ENCODE measurements at regions not wholly inside any gene's neighbourhood (a gene's known extent, or its start where the extent isn't known, plus 50 kb on each side); places are given as distances from the start of the nearest gene placed in this dataset.
"Not testable (repeated sequence)": the region's sequence is repeated elsewhere in the genome, so short reads cannot be mapped to it uniquely, and the experiment has no call there.

DNA sequence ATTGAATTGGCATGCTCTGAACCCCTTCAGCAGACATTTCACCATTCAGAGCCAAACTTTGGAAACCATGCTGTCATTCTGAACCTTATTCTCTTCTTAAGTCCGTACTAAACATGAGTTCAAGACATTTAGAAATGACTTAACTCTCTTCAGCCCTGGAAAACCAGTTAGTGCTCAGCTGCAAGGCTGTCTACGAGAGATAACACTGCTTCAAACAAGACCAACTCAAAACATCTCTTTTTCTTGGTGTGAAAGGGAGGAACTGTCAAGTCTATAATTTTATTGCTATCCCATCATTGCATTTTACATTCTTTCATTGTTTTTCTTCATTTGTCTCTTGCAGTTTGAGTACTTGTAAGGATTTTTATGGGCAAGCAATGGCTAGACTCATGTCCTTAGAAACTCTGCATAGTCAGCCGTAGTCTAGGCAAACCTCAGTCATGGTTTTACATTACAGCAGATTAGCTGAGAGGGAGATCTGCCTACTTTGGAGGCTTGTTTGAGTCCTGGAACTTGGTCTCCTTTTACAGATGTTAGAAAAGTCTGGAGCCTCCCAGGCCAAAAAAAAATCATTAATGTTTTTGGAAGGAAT, 120.6 kb upstream of the JADE1 start:
- no peak for DNase-seq (ENCODE audit: low read depth, low spot score)

DNA sequence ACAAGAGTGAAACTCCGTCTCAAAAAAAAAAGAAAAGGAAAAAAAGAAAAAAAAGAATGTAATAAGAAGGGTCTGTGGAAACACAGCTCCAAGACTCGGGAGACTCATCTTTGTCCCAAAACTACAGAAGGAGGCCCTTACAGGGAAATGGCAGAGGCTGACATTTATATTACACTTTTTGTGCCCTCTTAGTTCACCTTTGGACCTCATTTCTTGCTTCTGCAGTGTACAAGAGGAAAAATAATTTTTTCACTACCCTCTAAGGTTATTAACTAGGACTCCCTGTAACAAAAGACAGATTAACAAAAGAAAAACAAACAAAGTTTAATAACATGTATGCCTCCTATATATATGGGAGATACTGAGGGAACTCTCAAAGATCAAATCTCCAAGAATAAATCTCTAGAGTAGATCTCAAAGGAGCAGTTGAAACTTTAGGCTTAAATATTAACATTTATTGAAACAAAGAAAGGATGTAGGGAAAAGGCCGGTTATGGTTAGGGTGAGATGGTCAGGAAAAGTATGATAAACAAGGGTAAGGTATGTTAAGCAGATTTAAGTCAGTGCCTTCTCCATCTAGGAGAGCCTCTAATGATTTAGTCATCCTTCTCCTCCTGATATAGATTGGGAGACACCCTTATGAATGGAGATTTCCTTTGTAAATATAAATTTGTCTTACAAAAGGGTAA, 121.3 kb upstream of the JADE1 start:
- DNase-seq (ENCODE audit: low read depth, low spot score), result no peak

DNA sequence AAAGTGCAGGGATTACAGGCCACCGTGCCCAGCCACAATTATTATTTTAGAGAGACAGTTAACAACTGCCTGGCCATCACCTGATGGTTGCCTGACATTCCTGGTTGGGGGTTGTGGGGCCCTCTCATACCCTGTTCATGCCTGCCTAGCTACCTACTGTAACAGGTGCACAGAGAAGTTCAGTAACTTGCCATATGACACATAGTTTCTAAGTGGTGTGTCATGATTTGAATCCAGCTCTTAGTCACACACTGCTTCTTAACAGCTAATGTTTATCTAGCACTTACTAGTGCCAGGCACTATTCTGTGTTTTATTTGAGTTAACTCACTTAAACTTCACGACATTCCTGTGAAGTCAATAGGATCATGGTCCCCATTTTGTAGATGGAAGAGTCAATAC, 122.7 kb upstream of the JADE1 start:
- no peak for DNase-seq (ENCODE audit: low read depth, low spot score)

DNA sequence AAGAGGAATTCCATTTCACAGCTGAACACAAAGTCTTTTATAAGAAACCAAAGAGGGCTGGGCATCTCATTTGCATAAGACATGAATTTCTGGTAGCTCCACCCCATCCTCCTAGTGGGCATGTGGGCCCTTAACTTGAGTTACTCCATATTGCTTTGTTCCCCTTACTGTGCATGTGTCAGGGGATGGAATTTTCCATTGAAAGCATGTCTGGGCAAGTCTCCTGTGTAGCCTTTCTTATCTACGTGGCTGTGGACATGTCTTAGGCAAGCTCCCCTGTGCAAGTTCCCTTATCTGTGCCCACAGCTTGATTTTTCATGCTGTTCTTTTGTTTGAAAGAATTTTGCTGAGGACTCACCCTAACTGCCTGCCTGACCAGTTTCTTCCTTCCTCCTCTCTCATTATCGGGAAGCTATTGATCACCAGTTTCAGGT, 123.5 kb upstream of the JADE1 start:
- DNase-seq (ENCODE audit: low read depth, low spot score), result no peak

DNA sequence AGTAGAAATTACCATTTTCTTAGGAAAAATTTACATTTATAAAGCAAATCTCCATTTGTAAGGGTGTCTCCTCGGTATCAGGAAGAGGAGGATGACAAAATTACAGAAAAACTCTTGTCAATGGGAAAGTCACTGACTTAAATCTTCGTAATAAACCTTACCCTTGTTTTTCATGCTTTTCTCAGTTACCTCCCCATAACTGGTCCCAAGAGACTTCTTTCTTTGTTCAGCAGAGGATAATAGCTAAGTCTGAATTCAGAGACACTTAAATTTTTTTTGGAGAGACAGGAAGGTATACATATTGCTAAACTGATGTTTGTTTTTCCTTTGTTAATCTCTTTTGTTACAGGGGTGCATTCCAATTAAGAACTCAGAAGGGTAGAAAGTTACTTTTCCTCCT, 125.5 kb upstream of the JADE1 start:
- no peak for DNase-seq (ENCODE audit: low read depth, low spot score)

DNA sequence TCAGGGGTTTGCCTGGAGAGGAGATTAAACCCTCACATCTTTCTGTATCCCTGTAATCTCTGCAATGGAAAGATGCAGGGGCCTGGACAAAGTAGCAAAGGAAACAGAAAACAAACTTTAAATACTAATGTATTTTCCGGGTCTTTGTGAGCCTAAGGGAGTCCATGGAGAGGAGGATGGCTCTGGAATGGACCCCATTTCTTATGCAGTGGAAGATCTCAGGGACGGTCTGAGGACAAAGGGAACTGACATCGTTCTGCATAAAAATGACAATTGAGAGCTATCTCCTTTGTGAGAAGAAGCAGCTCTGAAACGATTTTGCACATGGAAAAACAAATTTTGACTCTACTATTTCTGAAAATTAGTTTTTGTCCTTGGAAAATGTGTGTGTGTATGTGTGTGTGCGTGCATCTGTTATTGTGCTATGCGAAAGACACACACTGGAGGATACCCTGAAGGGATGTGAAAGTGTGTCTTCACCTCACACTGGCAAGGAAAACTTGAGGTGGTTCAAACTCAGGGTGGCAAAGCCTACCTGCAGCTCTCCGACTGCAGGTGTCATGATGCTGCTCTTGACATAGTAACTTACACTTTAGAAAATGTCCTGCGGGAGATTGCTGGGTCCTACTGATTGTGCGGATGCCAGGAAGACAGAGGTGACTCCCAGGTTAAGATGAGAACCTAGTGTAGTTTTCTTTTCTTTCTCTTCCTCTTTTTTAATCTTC, 126.4 kb upstream of the JADE1 start:
- DNase-seq (ENCODE audit: low read depth, low spot score), result no peak

DNA sequence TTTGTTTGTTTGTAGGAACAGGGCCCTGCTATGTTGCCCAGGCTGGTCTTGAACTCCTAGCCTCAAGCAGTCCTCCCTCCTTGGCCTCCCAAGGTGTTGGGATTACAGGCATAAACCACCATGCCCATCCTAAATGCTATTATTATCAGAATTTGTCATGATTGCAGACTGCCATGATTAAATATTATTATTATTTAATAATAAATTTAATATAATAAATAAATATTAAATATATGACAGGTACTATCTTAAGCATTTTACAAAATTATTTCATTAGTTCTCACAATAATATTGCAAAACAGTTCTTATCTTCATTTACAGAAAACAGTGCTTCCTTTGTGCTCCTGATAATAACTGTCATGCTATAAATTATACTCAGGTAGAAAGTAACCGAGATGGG, 133.4 kb upstream of the JADE1 start:
- DNase-seq (ENCODE audit: low read depth, low spot score), result no peak

DNA sequence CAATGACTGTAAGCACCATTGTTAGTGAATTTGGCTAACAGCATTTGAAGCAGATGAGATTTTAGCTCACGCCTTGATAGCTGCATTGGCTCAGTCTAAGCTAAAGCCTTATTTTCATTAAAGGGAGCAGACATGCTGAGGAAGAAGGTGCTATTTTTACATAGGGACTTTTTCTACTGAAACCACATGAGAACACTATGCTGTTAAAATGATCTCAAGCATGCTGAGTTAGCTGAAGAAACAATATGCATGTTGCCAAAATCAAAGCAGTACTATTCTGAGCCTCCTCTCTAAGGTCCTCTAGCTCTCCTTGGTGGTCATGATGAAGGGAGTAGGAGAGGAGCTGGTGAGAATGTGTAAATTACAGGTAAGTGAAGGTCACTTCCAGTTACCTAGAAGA, 134.4 kb upstream of the JADE1 start:
- DNase-seq (ENCODE audit: low read depth, low spot score), result no peak

DNA sequence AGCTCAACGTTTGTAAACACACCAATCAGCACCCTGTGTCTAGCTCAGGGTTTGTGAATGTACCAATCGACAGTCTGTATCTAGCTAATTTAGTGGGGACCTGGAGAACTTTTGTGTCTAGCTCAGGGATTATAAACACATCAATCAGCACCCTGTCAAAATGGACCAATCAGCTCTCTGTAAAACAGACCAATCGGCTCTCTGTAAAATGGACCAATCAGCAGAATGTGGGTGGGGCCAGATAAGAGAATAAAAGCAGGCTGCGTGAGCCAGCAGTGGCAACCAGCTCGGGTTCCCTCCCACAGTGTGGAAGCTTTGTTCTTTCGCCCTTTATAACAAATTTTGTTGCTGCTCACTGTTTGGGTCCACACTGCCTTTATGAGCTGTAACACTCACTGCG, 136.3 kb upstream of the JADE1 start:
- not testable (repeated sequence) for DNase-seq (ENCODE audit: low read depth, low spot score)

DNA sequence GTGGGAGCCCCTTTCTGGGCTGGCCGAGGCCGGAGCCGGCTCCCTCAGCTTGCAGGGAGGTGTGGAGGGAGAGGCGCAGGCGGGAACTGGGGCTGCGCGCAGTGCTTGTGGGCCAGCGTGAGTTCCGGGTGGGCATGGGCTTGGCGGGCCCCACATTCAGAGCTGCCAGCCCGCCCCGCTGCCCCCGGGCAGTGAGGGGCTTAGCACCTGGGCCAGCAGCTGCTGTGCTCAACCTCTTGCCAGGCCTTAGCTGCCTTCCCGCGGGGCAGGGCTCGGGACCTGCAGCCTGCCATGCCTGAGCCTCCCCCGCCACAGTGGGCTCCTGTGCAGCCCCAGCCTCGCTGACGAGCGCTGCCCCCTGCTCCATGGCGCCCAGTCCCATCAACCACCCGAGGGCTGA, 136.9 kb upstream of the JADE1 start:
- not testable (repeated sequence) for DNase-seq (ENCODE audit: low read depth, low spot score)

DNA sequence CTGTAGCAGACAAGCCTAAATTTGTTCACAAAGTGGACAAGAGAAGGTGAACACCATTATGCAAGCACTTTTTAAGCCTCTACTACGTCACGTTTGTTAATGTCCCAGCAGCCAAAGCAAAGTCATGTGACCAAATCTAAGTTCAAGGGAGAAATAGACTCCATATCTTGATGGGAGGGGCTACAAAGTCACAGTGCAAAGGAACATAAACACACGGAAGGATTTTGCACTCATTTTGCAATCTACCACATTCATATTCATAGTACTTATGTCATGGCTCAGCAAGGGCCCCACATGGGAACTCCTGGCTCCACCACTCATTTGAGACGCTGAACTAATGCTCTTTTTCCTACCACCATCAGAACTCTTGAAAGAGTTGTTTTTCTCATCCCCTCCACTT, 139.0 kb upstream of the JADE1 start:
- DNase-seq (ENCODE audit: low read depth, low spot score), result no peak

DNA sequence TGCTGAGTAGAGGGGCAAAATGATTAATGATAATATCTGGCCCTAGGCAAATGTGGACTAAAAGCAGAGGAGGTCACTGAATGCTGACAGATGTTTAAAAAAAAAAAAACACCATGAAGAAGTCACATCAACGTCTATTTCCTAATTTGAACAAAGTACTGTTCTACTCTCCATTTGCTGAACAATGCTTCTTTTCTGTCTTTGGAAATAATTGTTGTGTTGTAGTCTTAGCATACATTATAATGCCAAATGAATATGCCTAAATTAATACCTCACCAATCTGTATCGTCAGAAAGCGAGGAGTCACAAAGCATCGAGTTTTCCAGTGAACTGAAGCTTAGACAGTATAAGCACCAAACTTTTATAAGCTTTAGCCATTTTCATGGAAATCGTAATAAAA, 140.9 kb upstream of the JADE1 start:
- no peak for DNase-seq (ENCODE audit: low read depth, low spot score)

DNA sequence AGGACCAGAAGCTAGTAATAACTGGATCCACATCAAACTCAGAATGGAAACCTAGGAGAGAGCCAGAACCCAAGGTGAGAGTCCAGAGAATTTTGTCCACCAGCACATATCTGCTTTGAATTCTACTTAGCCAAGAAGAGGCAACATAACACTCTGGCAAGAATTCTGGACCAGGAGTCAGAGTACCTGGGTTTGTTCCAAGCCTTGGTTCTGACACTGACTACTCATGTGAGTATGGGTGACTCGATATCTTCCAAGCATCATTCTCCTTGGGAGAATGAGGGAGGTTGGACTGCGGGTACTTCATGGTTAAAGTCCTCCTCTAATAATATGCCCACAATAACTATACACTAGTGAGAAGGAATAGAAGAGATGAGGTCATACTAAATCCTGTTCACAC, 144.0 kb upstream of the JADE1 start:
- DNase-seq (ENCODE audit: low read depth, low spot score), result no peak

DNA sequence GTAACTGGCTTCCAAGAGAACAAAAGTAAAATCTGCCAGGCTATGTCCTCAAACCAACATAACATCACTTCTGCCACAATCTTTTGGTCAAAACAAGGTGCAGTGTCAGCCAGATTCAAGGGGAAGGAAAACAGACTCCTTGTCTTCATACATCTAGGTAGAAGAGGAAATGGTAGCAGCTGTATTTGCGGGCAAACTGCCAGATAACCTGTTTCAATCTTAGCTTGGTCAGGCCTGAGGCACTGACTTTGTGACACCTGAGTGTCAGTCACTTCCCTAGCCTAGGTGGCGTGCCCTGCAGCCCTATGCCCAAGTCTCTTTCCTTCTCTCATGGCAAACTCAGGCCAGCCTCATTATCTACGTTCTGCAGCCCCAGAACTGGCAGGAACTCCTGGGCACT, 146.2 kb upstream of the JADE1 start:
- DNase-seq (ENCODE audit: low read depth, low spot score), result no peak

DNA sequence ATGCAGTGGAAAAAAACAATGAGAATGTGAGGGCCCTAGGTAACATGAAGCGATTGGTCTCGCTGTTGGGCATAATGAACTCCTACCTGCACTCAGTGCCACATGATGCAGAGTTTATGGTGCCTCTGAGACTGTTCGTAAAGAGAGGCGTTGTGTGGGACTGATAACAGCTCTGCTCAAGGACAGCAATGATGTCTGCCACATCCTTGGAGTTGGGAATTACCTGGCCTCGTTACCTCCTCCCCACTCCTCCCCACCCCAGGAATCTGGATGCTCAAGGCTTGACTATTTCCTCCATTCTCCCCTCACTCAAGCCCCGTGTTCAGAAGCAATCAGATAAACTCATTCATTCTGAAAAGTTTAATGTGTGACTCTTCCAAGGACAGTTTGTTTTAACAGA, 148.0 kb upstream of the JADE1 start:
- DNase-seq (ENCODE audit: low read depth, low spot score), result no peak

DNA sequence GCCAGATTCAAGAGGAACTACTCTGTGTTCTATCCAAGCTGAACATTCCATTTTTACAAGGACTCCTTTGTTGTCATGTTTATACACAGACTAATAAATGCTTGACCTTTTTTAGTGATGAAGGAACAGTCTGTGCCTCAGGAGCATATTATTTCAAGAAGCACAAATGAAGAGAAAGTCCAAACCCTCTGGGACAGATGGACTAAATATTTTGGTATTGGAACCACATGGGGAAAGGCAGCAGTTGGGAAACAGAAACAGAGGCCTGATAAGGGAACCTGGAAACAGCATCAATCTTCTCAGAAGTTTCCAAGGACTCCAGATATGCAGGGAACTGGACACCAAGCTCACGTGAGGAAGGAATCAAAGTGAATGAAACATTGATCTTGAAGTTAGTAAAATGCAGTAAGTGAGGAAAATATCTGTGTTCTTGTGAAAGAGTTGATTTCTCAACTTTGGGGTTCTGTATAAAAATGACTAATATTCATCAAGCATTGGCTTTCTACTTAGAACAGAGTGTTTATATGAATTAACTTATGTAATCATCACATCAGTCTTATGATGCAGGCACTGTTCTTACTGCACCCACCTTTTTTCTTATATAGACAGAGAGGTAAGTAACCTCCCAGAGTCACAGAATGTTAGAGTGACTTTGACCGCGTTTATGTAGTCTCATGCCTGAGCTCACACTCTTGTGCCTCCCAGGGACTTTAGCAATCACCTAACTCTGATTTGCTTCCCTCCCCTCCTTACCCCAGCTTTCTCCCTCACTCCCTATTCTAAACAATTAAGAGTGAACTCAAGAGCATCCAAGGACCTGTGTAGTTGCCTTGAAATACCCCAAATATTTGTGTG, 148.9 kb upstream of the JADE1 start:
- DNase-seq (ENCODE audit: low read depth, low spot score), result no peak

DNA sequence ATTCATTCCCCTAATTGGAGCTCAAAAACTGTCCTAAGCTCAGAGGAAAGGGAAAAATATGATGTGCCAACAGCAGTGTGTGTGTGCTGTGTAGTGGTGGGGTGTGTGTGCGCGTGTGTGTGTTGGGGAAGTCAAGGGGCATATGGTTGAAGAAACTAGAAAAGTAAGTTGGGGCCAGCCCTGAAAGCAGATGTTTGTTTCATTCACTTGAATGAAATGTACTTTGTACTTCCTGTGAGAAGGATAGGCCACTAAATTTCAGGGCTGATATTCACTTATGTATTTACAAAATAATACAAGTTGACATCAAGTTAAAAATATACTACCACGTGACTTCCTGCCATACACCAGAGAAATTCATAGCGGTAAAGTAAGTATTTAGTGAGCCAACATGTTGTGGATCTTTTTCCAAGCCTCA, 151.3 kb upstream of the JADE1 start:
- DNase-seq (ENCODE audit: low read depth, low spot score), result no peak

DNA sequence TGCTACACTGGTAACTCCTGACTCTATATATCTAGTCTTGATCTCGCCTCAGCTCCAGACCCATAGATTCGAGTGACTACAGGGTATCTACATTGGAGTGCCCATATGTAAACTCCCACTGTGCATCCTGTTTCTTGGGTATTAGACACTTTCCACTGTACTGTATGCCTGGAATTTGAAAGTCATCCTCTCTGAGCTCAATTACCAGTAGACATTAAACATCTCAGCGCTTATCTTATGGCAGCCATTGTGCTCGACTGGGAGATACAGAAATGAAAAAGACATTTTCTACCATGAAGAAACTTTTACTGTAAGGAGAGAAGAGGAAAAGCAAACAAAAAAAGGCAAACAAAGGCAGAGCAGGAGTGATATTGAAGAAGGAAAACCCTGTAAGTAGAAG, 151.9 kb upstream of the JADE1 start:
- no peak for DNase-seq (ENCODE audit: low read depth, low spot score)

DNA sequence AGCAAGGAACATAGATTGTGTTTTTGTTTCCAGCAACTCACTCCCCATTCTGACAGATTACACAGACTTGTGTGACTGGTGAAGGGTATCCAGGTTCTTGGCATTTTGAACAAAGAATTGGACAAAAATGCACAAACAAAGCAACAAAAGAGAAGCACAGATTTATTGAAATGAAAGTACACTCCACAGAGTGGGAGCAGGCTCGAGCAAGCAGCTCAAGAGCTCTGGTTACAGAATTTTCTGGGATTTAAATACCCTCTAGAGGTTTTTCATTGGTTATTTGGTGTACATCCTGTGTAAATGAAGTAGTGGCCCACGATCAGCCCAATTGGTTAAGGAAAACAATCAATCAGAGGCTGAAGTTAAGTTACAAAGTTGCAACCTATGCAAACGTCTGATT, 155.0 kb upstream of the JADE1 start:
- DNase-seq (ENCODE audit: low read depth, low spot score), result no peak

DNA sequence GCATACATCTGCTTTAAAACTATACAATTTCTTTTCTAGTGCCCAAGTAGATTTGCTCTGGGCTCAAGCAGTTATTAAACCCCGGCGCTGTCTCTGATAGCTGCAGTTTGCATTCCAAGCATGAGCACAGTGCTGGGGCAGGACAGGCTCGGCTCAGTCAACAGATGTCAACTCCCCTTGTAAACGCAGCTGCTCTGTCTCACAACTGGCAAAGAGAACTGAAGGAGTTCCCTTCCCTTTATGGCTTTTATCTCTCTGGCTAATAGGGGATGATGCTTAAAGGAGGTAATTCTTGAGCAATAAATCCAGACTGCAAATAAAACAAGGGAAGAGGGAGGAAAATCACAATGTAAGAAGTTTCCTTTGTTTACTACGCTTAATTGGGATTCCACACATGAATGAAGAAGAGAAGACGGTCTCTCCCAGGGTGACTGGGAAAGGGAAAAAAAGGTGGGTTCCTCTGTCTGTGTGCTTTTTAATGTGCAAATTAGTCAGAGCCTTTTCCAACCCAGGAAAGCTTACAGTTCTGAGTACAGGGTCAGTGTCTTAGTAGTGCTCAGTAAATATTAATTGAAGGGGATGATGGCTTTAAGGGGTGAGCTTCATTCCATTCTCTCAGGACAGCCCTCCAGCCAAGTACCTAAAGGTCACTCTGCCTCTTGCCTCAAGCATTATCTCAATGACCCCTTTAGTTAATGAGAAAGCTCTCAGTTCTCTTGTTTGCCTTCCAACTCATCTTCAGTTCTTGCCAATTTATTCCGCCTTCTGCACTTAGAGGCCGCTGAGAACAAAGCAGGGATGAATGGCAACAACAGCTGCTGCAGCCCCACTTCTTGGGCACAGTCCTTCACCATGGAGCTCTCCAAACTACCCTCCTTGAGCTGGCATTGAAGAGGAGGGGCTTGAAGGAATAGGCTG, 155.7 kb upstream of the JADE1 start:
- DNase-seq (ENCODE audit: low read depth, low spot score), result no peak

DNA sequence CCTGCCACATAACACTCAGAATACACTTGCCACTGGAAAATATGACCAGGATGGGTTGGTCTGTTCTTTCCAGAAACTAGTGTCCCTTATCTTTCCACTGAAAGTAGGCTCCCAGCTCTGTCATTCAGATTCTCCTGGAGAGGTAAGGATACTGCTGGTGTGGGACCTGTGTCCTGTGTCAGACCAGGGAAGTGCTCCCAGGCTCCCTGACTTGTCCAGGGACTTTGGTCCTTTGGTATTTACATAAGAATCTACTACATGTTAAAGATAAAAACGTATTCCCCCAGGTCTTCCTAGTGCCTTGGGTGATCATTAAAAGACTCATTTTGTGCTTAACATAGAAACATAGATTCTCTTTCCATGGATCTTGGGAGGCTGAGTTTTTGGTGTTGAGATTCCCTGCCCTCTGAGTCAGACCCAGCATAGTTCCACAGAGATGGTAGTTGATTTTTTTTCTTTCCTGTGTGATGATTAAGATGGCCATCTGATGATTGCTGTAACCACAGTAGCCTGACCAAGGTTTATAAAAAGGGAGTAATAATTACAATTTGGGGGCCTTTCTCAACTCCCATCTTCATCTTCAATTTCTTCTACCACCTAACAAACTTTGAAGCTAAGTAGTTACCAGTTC, 159.8 kb upstream of the JADE1 start:
- no peak for DNase-seq (ENCODE audit: low read depth, low spot score)
